Liver (tissue), 8 donors: ENCODE measurements at regions not wholly inside any gene's neighbourhood (a gene's known extent, or its start where the extent isn't known, plus 50 kb on each side); places are given as distances from the start of the nearest gene placed in this dataset.

ENCODE experiments used
- DNase-seq: peaks from one replicate; pipeline ENCODE4 v3.0.0-alpha.2; 2017; ENCODE audit warnings: low spot score
- H3K27ac ChIP-seq, 2 donors: one replicate each; pipeline ENCODE4 v1.7.0; 2013; ENCODE audit warnings: inconsistent platforms in 2 of 2, low read length in 2 of 2, control low read depth in 1 of 2, low read depth in 1 of 2, mild to moderate bottlenecking in 1 of 2
- H3K27me3 ChIP-seq, 4 donors: one replicate each; pipeline versions ENCODE4 v1.6.1 to v1.7.0; 2013; ENCODE audit warnings: low read length in 3 of 4, inconsistent platforms in 1 of 4, mild to moderate bottlenecking in 1 of 4, moderate library complexity in 1 of 4; ENCODE audit not compliant: control insufficient read depth in 4 of 4, insufficient read depth in 4 of 4
- H3K36me3 ChIP-seq, 4 donors: one replicate each; pipeline versions ENCODE4 v1.6.1 to v1.7.0; 2013; ENCODE audit warnings: low read length in 3 of 4, mild to moderate bottlenecking in 3 of 4, low read depth in 1 of 4, moderate library complexity in 1 of 4; ENCODE audit not compliant: control insufficient read depth in 4 of 4, insufficient read depth in 3 of 4
- H3K4me1 ChIP-seq, 4 donors: one replicate each; pipeline versions ENCODE4 v1.6.1 to v1.7.0; 2013; ENCODE audit warnings: low read length in 3 of 4, mild to moderate bottlenecking in 3 of 4, moderate library complexity in 1 of 4; ENCODE audit not compliant: control insufficient read depth in 4 of 4, insufficient read depth in 4 of 4
- H3K4me3 ChIP-seq, 3 donors: one replicate each; pipeline versions ENCODE4 v1.6.1 to v1.7.0; 2013; ENCODE audit warnings: low read length in 3 of 3, control low read depth in 1 of 3, low read depth in 1 of 3, mild to moderate bottlenecking in 1 of 3
- H3K9ac ChIP-seq, 2 donors: one replicate each; pipeline ENCODE4 v1.7.0; 2013; ENCODE audit warnings: low read length in 2 of 2, mild to moderate bottlenecking in 2 of 2, moderate library complexity in 2 of 2, control low read depth in 1 of 2, low read depth in 1 of 2
- H3K9me3 ChIP-seq, 4 donors: one replicate each; pipeline versions ENCODE4 v1.6.1 to v1.7.0; 2013; ENCODE audit warnings: low read length in 3 of 4; ENCODE audit not compliant: control insufficient read depth in 4 of 4
- EGR1 ChIP-seq, 2 donors: IDR thresholded peaks; 2 replicates each; pipeline ENCODE4 v1.6.1; 2016 to 2018; ENCODE audit warnings: antibody characterized with exemption in 2 of 2, low read depth in 2 of 2
- FOXA1 ChIP-seq: IDR thresholded peaks from 2 replicates; pipeline ENCODE4 v1.6.1; 2016; ENCODE audit warnings: antibody characterized with exemption
- FOXA2 ChIP-seq: IDR thresholded peaks from 2 replicates; pipeline ENCODE4 v1.6.1; 2016; ENCODE audit warnings: antibody characterized with exemption
- GABPA ChIP-seq, 2 donors: IDR thresholded peaks in 1 of 2; conservative IDR thresholded peaks in 1 of 2; 2 replicates each; pipeline ENCODE4 v1.6.1; 2016; ENCODE audit warnings: antibody characterized with exemption in 2 of 2, mild to moderate bottlenecking in 1 of 2, moderate library complexity in 1 of 2
- HNF4A ChIP-seq, 2 donors: conservative IDR thresholded peaks; 2 replicates each; pipeline ENCODE4 v1.6.1; 2016; ENCODE audit warnings: antibody characterized with exemption in 2 of 2, mild to moderate bottlenecking in 2 of 2
- HNF4G ChIP-seq: IDR thresholded peaks from 2 replicates; pipeline ENCODE4 v1.6.1; 2016; ENCODE audit warnings: antibody characterized with exemption
- JUND ChIP-seq, 2 donors: IDR thresholded peaks; 2 replicates each; pipeline ENCODE4 v1.6.1; 2016; ENCODE audit warnings: antibody characterized with exemption in 2 of 2
- NR2F2 ChIP-seq: IDR thresholded peaks from 2 replicates; pipeline ENCODE4 v1.6.1; 2016; ENCODE audit warnings: antibody characterized with exemption
- RAD21 ChIP-seq, 2 donors: IDR thresholded peaks; 2 replicates each; pipeline ENCODE4 v1.6.1; 2016; ENCODE audit warnings: antibody characterized with exemption in 2 of 2, mild to moderate bottlenecking in 2 of 2
- RXRA ChIP-seq, 2 donors: IDR thresholded peaks; 2 replicates each; pipeline ENCODE4 v1.6.1; 2017 to 2018; ENCODE audit warnings: antibody characterized with exemption in 2 of 2, mild to moderate bottlenecking in 1 of 2
- SP1 ChIP-seq: IDR thresholded peaks from 2 replicates; pipeline ENCODE4 v1.6.1; 2018; ENCODE audit warnings: antibody characterized with exemption, mild to moderate bottlenecking
- TAF1 ChIP-seq: conservative IDR thresholded peaks from 2 replicates; pipeline ENCODE4 v1.6.1; 2016; ENCODE audit warnings: antibody characterized with exemption, mild to moderate bottlenecking
- YY1 ChIP-seq: IDR thresholded peaks from 2 replicates; pipeline ENCODE4 v1.6.1; 2016; ENCODE audit warnings: antibody characterized with exemption, mild to moderate bottlenecking
- WGBS: extraction: QIAGEN DNeasy Blood & Tissue Kit; methylation state at CpG from one replicate; pipeline ENCODE4 v1.1.7; 2013; 5-methylcytosine and 5-hydroxymethylcytosine counted together
- TF ChIP-seq, protein P1 (sequence below): fragments of 150-350 bp; IDR thresholded peaks from 2 replicates; pipeline ENCODE4 v1.5.1; 2017; ENCODE audit warnings: improper control_type of control experiment, low read depth, low read length; ENCODE audit not compliant: missing input control
- TF ChIP-seq, protein P2 (sequence below): IDR thresholded peaks from 2 replicates; pipeline ENCODE4 v1.6.1; 2016; ENCODE audit warnings: antibody characterized with exemption, mild to moderate bottlenecking
- TF ChIP-seq, protein P3 (sequence below): IDR thresholded peaks from 2 replicates; pipeline ENCODE4 v1.6.1; 2016; ENCODE audit warnings: antibody characterized with exemption
- TF ChIP-seq, protein P4 (sequence below): IDR thresholded peaks from 2 replicates; pipeline ENCODE4 v1.6.1; 2016; ENCODE audit warnings: antibody characterized with exemption
- TF ChIP-seq, protein P5 (sequence below): IDR thresholded peaks from 2 replicates; pipeline ENCODE4 v1.6.1; 2016; ENCODE audit warnings: antibody characterized with exemption
- donor health status: healthy.
- donor health status: healthy.
- donor health status: healthy.
- donor health status: healthy.
- donor health status: healthy.

DNA sequence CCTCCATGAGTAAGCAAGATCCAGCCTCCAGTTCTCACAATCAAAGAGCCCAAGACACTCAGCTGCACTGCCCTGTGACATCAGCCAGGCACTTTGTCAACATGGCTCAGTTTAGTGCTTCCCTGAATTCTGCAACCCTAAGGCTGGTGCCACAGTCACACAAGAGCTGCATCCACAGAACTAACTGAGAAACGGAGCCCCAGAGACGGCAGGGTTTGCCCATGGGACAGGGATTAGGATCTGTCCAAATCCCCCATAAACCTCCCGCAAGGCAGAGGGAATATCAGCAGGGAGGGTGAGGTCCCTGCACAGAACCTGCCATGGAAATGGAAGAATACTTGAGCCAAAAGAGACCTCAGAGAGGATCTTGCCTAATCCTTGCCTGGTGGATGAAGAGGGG lies 70.4 kb upstream of the UQCRFS1 start (continued):
- TF ChIP-seq, protein P1, sequence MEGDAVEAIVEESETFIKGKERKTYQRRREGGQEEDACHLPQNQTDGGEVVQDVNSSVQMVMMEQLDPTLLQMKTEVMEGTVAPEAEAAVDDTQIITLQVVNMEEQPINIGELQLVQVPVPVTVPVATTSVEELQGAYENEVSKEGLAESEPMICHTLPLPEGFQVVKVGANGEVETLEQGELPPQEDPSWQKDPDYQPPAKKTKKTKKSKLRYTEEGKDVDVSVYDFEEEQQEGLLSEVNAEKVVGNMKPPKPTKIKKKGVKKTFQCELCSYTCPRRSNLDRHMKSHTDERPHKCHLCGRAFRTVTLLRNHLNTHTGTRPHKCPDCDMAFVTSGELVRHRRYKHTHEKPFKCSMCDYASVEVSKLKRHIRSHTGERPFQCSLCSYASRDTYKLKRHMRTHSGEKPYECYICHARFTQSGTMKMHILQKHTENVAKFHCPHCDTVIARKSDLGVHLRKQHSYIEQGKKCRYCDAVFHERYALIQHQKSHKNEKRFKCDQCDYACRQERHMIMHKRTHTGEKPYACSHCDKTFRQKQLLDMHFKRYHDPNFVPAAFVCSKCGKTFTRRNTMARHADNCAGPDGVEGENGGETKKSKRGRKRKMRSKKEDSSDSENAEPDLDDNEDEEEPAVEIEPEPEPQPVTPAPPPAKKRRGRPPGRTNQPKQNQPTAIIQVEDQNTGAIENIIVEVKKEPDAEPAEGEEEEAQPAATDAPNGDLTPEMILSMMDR = no peak
- TF ChIP-seq YY1 = no peak

DNA sequence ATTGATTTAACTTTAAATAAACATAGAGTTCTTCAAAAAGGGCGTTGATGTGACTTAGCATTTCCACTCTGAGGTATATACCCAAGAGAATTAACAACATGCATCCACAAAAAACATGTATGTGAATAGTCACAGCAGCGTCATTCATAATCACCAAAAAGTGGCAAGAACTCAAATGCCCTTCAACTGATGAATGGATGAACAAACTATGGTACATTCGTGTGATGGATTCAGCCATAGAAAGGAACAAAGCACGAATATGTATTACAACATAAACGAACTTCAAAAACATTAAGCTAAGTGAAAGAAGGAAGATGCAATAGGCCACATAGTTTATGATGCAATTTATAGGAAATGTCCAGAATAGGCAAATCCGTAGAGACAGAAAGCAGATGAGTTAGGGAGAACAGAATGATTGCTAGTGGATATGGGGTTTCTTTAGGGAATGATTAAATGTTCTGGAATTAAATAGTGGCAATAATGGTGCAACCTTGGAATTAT lies 72.3 kb upstream of the UQCRFS1 start:
- no peaks in the 10 kb centered on the region for H3K36me3 ChIP-seq
- H3K27me3 ChIP-seq = peaks cover 0 to 3% (median under 1%) of the 10 kb centered on the region in 4 donors
- WGBS = 62% methylated on average over 6 of the region's 6 CpGs
- no peak overlapping the region for H3K27ac ChIP-seq
- no peak overlapping the region for H3K4me3 ChIP-seq
- peaks cover 0 to 4% (median 2%) of the 10 kb centered on the region in 4 donors for H3K9me3 ChIP-seq
- H3K9ac ChIP-seq = no peak overlapping the region
- H3K4me1 ChIP-seq = no peaks in the 10 kb centered on the region
- TF ChIP-seq, protein P2, sequence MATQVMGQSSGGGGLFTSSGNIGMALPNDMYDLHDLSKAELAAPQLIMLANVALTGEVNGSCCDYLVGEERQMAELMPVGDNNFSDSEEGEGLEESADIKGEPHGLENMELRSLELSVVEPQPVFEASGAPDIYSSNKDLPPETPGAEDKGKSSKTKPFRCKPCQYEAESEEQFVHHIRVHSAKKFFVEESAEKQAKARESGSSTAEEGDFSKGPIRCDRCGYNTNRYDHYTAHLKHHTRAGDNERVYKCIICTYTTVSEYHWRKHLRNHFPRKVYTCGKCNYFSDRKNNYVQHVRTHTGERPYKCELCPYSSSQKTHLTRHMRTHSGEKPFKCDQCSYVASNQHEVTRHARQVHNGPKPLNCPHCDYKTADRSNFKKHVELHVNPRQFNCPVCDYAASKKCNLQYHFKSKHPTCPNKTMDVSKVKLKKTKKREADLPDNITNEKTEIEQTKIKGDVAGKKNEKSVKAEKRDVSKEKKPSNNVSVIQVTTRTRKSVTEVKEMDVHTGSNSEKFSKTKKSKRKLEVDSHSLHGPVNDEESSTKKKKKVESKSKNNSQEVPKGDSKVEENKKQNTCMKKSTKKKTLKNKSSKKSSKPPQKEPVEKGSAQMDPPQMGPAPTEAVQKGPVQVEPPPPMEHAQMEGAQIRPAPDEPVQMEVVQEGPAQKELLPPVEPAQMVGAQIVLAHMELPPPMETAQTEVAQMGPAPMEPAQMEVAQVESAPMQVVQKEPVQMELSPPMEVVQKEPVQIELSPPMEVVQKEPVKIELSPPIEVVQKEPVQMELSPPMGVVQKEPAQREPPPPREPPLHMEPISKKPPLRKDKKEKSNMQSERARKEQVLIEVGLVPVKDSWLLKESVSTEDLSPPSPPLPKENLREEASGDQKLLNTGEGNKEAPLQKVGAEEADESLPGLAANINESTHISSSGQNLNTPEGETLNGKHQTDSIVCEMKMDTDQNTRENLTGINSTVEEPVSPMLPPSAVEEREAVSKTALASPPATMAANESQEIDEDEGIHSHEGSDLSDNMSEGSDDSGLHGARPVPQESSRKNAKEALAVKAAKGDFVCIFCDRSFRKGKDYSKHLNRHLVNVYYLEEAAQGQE = no peak
- TF ChIP-seq JUND (IDR thresholded peaks at IDR 0.05) (no peak), GABPA (IDR thresholded peaks at IDR 0.05 in 1 of 2, conservative IDR thresholded peaks at IDR 0.05 in 1 of 2) (no peak), SP1 (no peak), RAD21 (IDR thresholded peaks at IDR 0.05) (no peak), HNF4G (no peak), FOXA1 (no peak), FOXA2 (no peak), RXRA (IDR thresholded peaks at IDR 0.05) (no peak), TAF1 (no peak), YY1 (no peak), NR2F2 (no peak), HNF4A (conservative IDR thresholded peaks at IDR 0.05) (no peak), EGR1 (IDR thresholded peaks at IDR 0.05; ENCODE audit: low read depth in 2 of 2) (no peak)
- TF ChIP-seq, protein P1 = no peak
- TF ChIP-seq, protein P3, sequence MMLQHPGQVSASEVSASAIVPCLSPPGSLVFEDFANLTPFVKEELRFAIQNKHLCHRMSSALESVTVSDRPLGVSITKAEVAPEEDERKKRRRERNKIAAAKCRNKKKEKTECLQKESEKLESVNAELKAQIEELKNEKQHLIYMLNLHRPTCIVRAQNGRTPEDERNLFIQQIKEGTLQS = no peak
- TF ChIP-seq, protein P4, sequence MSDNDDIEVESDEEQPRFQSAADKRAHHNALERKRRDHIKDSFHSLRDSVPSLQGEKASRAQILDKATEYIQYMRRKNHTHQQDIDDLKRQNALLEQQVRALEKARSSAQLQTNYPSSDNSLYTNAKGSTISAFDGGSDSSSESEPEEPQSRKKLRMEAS = no peak
- TF ChIP-seq, protein P5, sequence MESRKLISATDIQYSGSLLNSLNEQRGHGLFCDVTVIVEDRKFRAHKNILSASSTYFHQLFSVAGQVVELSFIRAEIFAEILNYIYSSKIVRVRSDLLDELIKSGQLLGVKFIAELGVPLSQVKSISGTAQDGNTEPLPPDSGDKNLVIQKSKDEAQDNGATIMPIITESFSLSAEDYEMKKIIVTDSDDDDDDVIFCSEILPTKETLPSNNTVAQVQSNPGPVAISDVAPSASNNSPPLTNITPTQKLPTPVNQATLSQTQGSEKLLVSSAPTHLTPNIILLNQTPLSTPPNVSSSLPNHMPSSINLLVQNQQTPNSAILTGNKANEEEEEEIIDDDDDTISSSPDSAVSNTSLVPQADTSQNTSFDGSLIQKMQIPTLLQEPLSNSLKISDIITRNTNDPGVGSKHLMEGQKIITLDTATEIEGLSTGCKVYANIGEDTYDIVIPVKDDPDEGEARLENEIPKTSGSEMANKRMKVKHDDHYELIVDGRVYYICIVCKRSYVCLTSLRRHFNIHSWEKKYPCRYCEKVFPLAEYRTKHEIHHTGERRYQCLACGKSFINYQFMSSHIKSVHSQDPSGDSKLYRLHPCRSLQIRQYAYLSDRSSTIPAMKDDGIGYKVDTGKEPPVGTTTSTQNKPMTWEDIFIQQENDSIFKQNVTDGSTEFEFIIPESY = no peak
- DNase-seq = no peak
